ENCODE measurements at regions not wholly inside any gene's neighbourhood (a gene's known extent, or its start where the extent isn't known, plus 50 kb on each side); places are given as distances from the start of the nearest gene placed in this dataset.

- no peak for TF ChIP-seq ZNF274 (IDR thresholded peaks at IDR 0.05; ENCODE audit: low read depth, low read length)
- no peak for TF ChIP-seq YY1 (IDR thresholded peaks at IDR 0.05; ENCODE audit: insufficient read depth, insufficient read length)
- no peak for TF ChIP-seq SUZ12 (IDR thresholded peaks at IDR 0.05; ENCODE audit: extremely low read depth, insufficient read depth, insufficient read length)
Observed at GRCh38 chr17:77064598-77064997, 76.2 kb upstream of the SEC14L1 start.
